ENCODE measurements at regions not wholly inside any gene's neighbourhood (a gene's known extent, or its start where the extent isn't known, plus 50 kb on each side); places are given as distances from the start of the nearest gene placed in this dataset.

GRCh38 chr4:138500869-138501268, 258.7 kb upstream of the SLC7A11 start:
- TF ChIP-seq CTCF (IDR thresholded peaks at IDR 0.05; ENCODE audit: low read depth, low read length, poor library complexity, severe bottlenecking): no peak
- no peak for TF ChIP-seq EZH2phosphoT487 (IDR thresholded peaks at IDR 0.05; ENCODE audit: borderline replicate concordance, low read length)

Data from DOHH2 (cell line).